ENCODE measurements at regions not wholly inside any gene's neighbourhood (a gene's known extent, or its start where the extent isn't known, plus 50 kb on each side); places are given as distances from the start of the nearest gene placed in this dataset.
"Not testable (repeated sequence)": the region's sequence is repeated elsewhere in the genome, so short reads cannot be mapped to it uniquely, and the experiment has no call there.

GRCh38 chr10:47711428-47711827 lies 52.0 kb downstream of the SYT15B start:
- intact Hi-C loops (cut with DNase I); H3K4me1 ChIP-seq; H3K36me3 ChIP-seq; H3K4me3 ChIP-seq; H3K9me3 ChIP-seq; H3K27ac ChIP-seq; H3K27me3 ChIP-seq; DNase-seq: not testable (repeated sequence)

- H3K4me3 ChIP-seq; H3K27me3 ChIP-seq; H3K9me3 ChIP-seq; H3K27ac ChIP-seq; intact Hi-C loops (cut with DNase I); H3K4me1 ChIP-seq; H3K36me3 ChIP-seq; DNase-seq: not testable (repeated sequence)
- no CpG with 5 or more reads among the region's 4 CpGs for WGBS, 2 donors
These were observed 52.9 kb downstream of the SYT15B start for GRCh38 chr10:47710443-47710842.

- Histone ChIP-seq H3K27ac (peak overlapping the region; percentile 72 to 78 (median 73)), H3K4me3 (peak overlapping the region; percentile 26 to 48 (median 41))
- H3K27me3 ChIP-seq; H3K4me1 ChIP-seq; intact Hi-C loops (cut with DNase I); H3K36me3 ChIP-seq; H3K9me3 ChIP-seq: not testable (repeated sequence)
- DNase-seq: peak; percentile 88
- 0% methylated on average over 27 to 30 of the region's 66 CpGs for whole genome bisulfite sequencing, 2 donors
These were observed 57.5 kb downstream of the SYT15B start for GRCh38 chr10:47705698-47706414.

GRCh38 chr10:47701285-47701684 lies 62.1 kb downstream of the SYT15B start:
- DNase-seq; H3K27me3 ChIP-seq; H3K4me1 ChIP-seq; H3K36me3 ChIP-seq; intact Hi-C loops (cut with DNase I); H3K9me3 ChIP-seq; H3K27ac ChIP-seq; H3K4me3 ChIP-seq: not testable (repeated sequence)
- WGBS, 2 donors: 23 to 32% methylated on average over 1 of the region's 1 CpG

- not testable (repeated sequence) for DNase-seq
These were observed 63.5 kb downstream of the SYT15B start for GRCh38 chr10:47699854-47700253.

GRCh38 chr10:47696170-47696569 lies 67.2 kb downstream of the SYT15B start:
- H3K9me3 ChIP-seq; H3K36me3 ChIP-seq; DNase-seq; H3K27me3 ChIP-seq; intact Hi-C loops (cut with DNase I); H3K4me3 ChIP-seq; H3K4me1 ChIP-seq; H3K27ac ChIP-seq: not testable (repeated sequence)
- 56 to 70% methylated on average over 1 of the region's 1 CpG for WGBS, 2 donors

More at GRCh38 chr10:47699854-47700253, 63.5 kb downstream of the SYT15B start:
- H3K4me3 ChIP-seq; intact Hi-C loops (cut with DNase I); H3K9me3 ChIP-seq; H3K36me3 ChIP-seq; H3K27ac ChIP-seq; H3K27me3 ChIP-seq; H3K4me1 ChIP-seq: not testable (repeated sequence)

- H3K9me3 ChIP-seq; H3K27me3 ChIP-seq; DNase-seq; H3K36me3 ChIP-seq; H3K4me3 ChIP-seq; H3K4me1 ChIP-seq; H3K27ac ChIP-seq; intact Hi-C loops (cut with DNase I): not testable (repeated sequence)
- WGBS, 2 donors: 90 to 93% methylated on average over 3 of the region's 3 CpGs
These were observed 68.2 kb downstream of the SYT15B start for GRCh38 chr10:47695149-47695548.

- H3K27ac ChIP-seq; H3K4me1 ChIP-seq; H3K27me3 ChIP-seq; H3K4me3 ChIP-seq; intact Hi-C loops (cut with DNase I); H3K36me3 ChIP-seq; DNase-seq; H3K9me3 ChIP-seq: not testable (repeated sequence)
- 8 to 57% methylated on average over 2 of the region's 6 CpGs for WGBS, 2 donors
These were observed 73.1 kb downstream of the SYT15B start for GRCh38 chr10:47690304-47690703.

- H3K4me1 ChIP-seq; H3K27ac ChIP-seq; H3K9me3 ChIP-seq; DNase-seq; H3K4me3 ChIP-seq; intact Hi-C loops (cut with DNase I); H3K27me3 ChIP-seq; H3K36me3 ChIP-seq: not testable (repeated sequence)
- WGBS, 2 donors: 83% methylated on average over 1 of the region's 3 CpGs; no CpG with 5 or more reads in 1 of the 2 donors
These were observed 79.4 kb downstream of the SYT15B start for GRCh38 chr10:47683826-47684475.

- H3K4me3 ChIP-seq; H3K36me3 ChIP-seq; intact Hi-C loops (cut with DNase I); H3K4me1 ChIP-seq; H3K27ac ChIP-seq; H3K27me3 ChIP-seq; DNase-seq; H3K9me3 ChIP-seq: not testable (repeated sequence)
- WGBS, 2 donors: no CpG with 5 or more reads among the region's 6 CpGs
These were observed 81.8 kb downstream of the SYT15B start for GRCh38 chr10:47681638-47681990.

GRCh38 chr10:47680848-47681637 lies 82.3 kb downstream of the SYT15B start:
- DNase-seq; H3K27ac ChIP-seq; H3K4me3 ChIP-seq; H3K9me3 ChIP-seq; H3K4me1 ChIP-seq; intact Hi-C loops (cut with DNase I); H3K36me3 ChIP-seq; H3K27me3 ChIP-seq: not testable (repeated sequence)
- 58 to 74% methylated on average over 2 to 3 of the region's 4 CpGs for WGBS, 2 donors

GRCh38 chr10:47676102-47676501 lies 87.3 kb downstream of the SYT15B start:
- H3K4me1 ChIP-seq; H3K27me3 ChIP-seq; H3K27ac ChIP-seq; intact Hi-C loops (cut with DNase I); H3K4me3 ChIP-seq; H3K36me3 ChIP-seq; DNase-seq; H3K9me3 ChIP-seq: not testable (repeated sequence)
- 33% methylated on average over 1 of the region's 1 CpG; no CpG with 5 or more reads in 1 of the 2 donors for WGBS, 2 donors

GRCh38 chr10:47675577-47675976 lies 87.8 kb downstream of the SYT15B start:
- H3K36me3 ChIP-seq; DNase-seq; H3K4me3 ChIP-seq; H3K4me1 ChIP-seq; H3K27ac ChIP-seq; H3K27me3 ChIP-seq; H3K9me3 ChIP-seq; intact Hi-C loops (cut with DNase I): not testable (repeated sequence)

All from sigmoid colon (tissue), 6 donors.